WI38 (cell line): ENCODE measurements at regions not wholly inside any gene's neighbourhood (a gene's known extent, or its start where the extent isn't known, plus 50 kb on each side); places are given as distances from the start of the nearest gene placed in this dataset.

Source experiments
- H3K4me3 ChIP-seq: 2 replicates; pipeline ENCODE4 v1.5.1; 2011; ENCODE audit warnings: low read depth, mild to moderate bottlenecking, control low read depth, low read length
- TF ChIP-seq, protein P1 (sequence below): IDR thresholded peaks from 2 replicates; pipeline ENCODE4 v1.5.1; 2012; ENCODE audit warnings: low read depth, mild to moderate bottlenecking, control low read depth, low read length

GRCh38 chr4:171759274-171759673 lies 53.9 kb upstream of the GALNTL6 start:
- TF ChIP-seq, protein P1, sequence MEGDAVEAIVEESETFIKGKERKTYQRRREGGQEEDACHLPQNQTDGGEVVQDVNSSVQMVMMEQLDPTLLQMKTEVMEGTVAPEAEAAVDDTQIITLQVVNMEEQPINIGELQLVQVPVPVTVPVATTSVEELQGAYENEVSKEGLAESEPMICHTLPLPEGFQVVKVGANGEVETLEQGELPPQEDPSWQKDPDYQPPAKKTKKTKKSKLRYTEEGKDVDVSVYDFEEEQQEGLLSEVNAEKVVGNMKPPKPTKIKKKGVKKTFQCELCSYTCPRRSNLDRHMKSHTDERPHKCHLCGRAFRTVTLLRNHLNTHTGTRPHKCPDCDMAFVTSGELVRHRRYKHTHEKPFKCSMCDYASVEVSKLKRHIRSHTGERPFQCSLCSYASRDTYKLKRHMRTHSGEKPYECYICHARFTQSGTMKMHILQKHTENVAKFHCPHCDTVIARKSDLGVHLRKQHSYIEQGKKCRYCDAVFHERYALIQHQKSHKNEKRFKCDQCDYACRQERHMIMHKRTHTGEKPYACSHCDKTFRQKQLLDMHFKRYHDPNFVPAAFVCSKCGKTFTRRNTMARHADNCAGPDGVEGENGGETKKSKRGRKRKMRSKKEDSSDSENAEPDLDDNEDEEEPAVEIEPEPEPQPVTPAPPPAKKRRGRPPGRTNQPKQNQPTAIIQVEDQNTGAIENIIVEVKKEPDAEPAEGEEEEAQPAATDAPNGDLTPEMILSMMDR = no peak
- H3K4me3 ChIP-seq = no peak overlapping the region

- TF ChIP-seq, protein P1 = no peak
- H3K4me3 ChIP-seq = no peak overlapping the region
These were observed 61.7 kb upstream of the GALNTL6 start for GRCh38 chr4:171751538-171751937.

- no peak overlapping the region for H3K4me3 ChIP-seq
- TF ChIP-seq, protein P1 = no peak
These were observed 66.8 kb upstream of the GALNTL6 start for GRCh38 chr4:171746418-171746817.

DNA sequence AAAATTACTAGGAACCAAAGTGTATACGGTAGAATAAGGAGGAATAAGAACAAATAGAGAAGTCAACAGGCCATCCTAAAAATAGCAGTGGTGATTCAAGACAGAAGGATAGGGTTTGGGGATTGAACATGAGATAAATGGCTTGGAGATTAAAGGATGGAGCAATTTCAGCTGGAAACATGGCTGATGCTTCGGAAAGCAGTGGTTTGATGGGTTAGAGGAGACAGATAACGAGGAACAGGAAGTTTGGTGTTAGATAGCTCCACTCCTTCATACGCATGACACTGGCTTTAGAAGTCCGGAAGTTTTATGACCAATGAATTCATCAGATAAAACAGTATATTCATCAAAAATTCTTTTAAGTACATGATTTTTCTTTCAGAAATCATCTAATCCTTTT lies 70.8 kb upstream of the GALNTL6 start:
- no peak overlapping the region for H3K4me3 ChIP-seq
- TF ChIP-seq, protein P1 = no peak

GRCh38 chr4:171727185-171727584 lies 86.0 kb upstream of the GALNTL6 start:
- H3K4me3 ChIP-seq = no peak overlapping the region
- TF ChIP-seq, protein P1 = no peak

DNA sequence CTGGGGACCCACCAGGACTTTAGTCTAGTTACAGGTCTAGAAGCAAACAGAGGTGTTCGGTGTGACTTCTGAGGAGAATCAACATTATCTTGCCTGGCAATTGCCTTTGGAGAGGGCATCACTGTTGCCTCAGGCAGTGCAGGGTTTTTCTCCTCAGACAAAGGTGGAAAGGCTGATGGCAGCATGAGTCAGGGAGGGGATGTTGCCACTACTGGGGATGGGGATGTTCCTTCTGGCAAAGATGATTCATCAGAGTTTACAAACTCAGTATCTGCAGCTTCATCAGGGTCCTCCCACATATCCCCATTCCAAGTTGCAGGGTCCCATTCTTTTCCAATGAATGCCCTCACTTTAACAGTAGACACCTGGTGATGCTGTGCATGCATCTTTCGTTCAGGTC lies 91.3 kb upstream of the GALNTL6 start:
- TF ChIP-seq, protein P1 = no peak
- no peak overlapping the region for H3K4me3 ChIP-seq

DNA sequence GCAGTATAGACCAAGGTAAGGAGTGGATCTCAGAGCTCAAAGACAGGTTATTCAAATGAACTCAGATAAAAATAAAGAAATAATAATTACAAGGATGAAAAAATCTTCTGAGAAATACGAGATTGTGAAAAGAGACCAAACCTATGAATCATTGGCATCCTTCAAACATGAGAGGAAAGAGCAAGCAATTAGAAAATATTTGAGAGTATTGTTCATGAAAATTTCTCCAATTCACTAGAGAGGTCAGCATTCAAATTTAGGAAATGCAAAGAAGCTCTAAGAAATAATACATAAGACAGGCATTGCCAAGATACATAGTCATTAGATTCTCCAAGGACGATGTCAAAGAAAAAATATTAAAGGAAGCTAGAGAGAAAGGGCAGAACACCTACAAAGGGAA lies 93.5 kb upstream of the GALNTL6 start:
- no peak overlapping the region for H3K4me3 ChIP-seq
- TF ChIP-seq, protein P1 = no peak
